ENCODE measurements at regions not wholly inside any gene's neighbourhood (a gene's known extent, or its start where the extent isn't known, plus 50 kb on each side); places are given as distances from the start of the nearest gene placed in this dataset.

- TF ChIP-seq SUZ12 (IDR thresholded peaks at IDR 0.05; ENCODE audit: extremely low read depth, insufficient read depth, insufficient read length) (no peak), YY1 (IDR thresholded peaks at IDR 0.05; ENCODE audit: insufficient read depth, insufficient read length) (no peak)
Measured at GRCh38 chr13:70817576-70817975, 709.3 kb upstream of the KLHL1 start.
